Psoas muscle (tissue), 7 donors: ENCODE measurements at regions not wholly inside any gene's neighbourhood (a gene's known extent, or its start where the extent isn't known, plus 50 kb on each side); places are given as distances from the start of the nearest gene placed in this dataset.

ENCODE experiments used
- ATAC-seq, 4 donors: fragments of 200-7000 bp; cut with Tn5 transposase; one replicate each; pipeline ENCODE4 v1.9.1; 2020; ENCODE audit warnings: moderate library complexity in 3 of 4, mild to moderate bottlenecking in 2 of 4
- DNase-seq, 2 donors: peaks; one replicate each; pipeline ENCODE4 v3.0.0-alpha.2; 2020
- H3K27ac ChIP-seq: fragments of 200-600 bp; one replicate; pipeline ENCODE4 v1.8.0; 2022
- H3K27me3 ChIP-seq, 3 donors: fragments of 200-600 bp in 1 of 3; one replicate each; pipeline versions ENCODE4 v1.6.1 to v1.8.0; 2013 to 2022; ENCODE audit warnings: low read length in 2 of 3, mild to moderate bottlenecking in 2 of 3, moderate library complexity in 1 of 3; ENCODE audit not compliant: insufficient read depth in 3 of 3
- H3K36me3 ChIP-seq, 2 donors: fragments of 200-600 bp in 1 of 2; one replicate each; pipeline versions ENCODE4 v1.6.1 to v1.8.0; 2013 to 2022; ENCODE audit warnings: low read depth in 1 of 2, mild to moderate bottlenecking in 1 of 2, moderate library complexity in 1 of 2; ENCODE audit not compliant: insufficient read depth in 1 of 2
- H3K4me1 ChIP-seq: fragments of 200-600 bp; one replicate; pipeline ENCODE4 v1.8.0; 2022
- H3K4me3 ChIP-seq: fragments of 200-600 bp; one replicate; pipeline ENCODE4 v1.8.0; 2022; ENCODE audit warnings: mild to moderate bottlenecking
- H3K9me3 ChIP-seq: fragments of 200-600 bp; one replicate; pipeline ENCODE4 v1.8.0; 2022
- WGBS, 3 donors: extraction: QIAGEN DNeasy Blood & Tissue Kit; methylation state at CpG; one replicate each; pipeline versions ENCODE4 v1.1.6 to v1.1.7; 2013; 5-methylcytosine and 5-hydroxymethylcytosine counted together
- intact Hi-C, 2 donors: fragments of 100-400 bp; cut with DNase I; formaldehyde crosslinking; loops; one replicate each; pipeline versions ENCODE4 v1.11.0 to v1.14.2; 2022
- TF ChIP-seq, protein P1 (sequence below): fragments of 200-600 bp; IDR thresholded peaks from one replicate; pipeline ENCODE4 v1.8.0; 2022; ENCODE audit warnings: antibody characterized with exemption
- donor health status: healthy with polysubstance abuse.
- donor health status: DM: no; HTN: no; CAD: no; lungs with moderate emphysema.
- donor health status: Bipolar disorder and iron deficiency.
- donor health status: healthy.
- donor health status: DM: yes; HTN: yes; CAD: no.
- donor health status: DM: no; HTN: no; CAD: no.
- donor health status: DM: yes; HTN: yes; CAD: no.

DNA sequence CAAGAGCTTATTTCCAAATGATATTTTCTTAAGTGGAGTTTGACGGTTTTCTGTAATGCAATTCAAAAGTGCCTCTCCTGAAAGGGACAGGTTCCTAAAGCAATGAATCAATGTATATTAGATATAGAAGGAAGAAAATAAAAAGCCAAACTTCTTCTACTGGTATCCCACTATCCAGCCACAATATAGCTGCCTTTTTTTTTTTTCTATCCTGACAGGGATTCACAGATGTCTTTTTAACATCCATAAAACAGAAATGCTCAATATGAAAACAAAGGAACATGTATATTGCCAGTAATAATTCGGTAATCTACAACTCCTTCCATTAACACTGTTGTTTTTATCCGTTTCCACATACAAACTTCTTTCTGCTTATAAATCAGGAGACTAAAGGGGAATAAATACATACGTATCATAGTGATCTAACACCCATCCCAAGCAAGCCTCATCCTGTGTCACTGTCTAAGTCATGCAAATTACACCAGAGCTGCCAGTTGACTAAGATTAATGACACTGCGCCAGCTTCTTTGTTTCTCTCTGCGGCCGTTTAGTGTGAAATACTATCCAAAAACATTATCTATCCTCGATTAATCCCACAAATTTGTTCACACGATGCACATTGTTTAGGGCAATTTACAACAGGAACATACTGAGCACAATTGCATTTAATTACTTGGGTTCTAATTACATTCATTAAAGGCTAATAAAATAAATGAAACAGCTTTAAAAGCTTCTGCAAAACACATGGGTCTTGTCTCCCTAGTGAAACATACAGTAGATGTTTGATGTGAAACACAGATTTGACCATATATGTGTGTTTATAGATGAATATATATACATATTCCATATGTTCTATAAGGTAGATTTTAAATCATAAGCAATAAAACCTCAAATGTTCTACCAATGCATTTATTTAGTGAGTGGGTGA lies 51.9 kb upstream of the CDIN1 start:
- 28 to 36% (median 32%) methylated on average over 9 of the region's 9 CpGs for WGBS, 3 donors
- Histone ChIP-seq H3K4me1 (no peaks in the 10 kb centered on the region), H3K27me3 (no peaks in the 10 kb centered on the region), H3K27ac (no peak overlapping the region), H3K4me3 (no peak overlapping the region), H3K36me3 (no peaks in the 10 kb centered on the region), H3K9me3 (no peaks in the 10 kb centered on the region)
- no peak for ATAC-seq
- TF ChIP-seq, protein P1, sequence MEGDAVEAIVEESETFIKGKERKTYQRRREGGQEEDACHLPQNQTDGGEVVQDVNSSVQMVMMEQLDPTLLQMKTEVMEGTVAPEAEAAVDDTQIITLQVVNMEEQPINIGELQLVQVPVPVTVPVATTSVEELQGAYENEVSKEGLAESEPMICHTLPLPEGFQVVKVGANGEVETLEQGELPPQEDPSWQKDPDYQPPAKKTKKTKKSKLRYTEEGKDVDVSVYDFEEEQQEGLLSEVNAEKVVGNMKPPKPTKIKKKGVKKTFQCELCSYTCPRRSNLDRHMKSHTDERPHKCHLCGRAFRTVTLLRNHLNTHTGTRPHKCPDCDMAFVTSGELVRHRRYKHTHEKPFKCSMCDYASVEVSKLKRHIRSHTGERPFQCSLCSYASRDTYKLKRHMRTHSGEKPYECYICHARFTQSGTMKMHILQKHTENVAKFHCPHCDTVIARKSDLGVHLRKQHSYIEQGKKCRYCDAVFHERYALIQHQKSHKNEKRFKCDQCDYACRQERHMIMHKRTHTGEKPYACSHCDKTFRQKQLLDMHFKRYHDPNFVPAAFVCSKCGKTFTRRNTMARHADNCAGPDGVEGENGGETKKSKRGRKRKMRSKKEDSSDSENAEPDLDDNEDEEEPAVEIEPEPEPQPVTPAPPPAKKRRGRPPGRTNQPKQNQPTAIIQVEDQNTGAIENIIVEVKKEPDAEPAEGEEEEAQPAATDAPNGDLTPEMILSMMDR, result no peak
- intact Hi-C loops, result loop anchor here in 1 of 2 donors (5.0 kb wide), 1 partner anchor 40 kb away; no protein-coding TSS in a partner anchor
- no peak for DNase-seq

DNA sequence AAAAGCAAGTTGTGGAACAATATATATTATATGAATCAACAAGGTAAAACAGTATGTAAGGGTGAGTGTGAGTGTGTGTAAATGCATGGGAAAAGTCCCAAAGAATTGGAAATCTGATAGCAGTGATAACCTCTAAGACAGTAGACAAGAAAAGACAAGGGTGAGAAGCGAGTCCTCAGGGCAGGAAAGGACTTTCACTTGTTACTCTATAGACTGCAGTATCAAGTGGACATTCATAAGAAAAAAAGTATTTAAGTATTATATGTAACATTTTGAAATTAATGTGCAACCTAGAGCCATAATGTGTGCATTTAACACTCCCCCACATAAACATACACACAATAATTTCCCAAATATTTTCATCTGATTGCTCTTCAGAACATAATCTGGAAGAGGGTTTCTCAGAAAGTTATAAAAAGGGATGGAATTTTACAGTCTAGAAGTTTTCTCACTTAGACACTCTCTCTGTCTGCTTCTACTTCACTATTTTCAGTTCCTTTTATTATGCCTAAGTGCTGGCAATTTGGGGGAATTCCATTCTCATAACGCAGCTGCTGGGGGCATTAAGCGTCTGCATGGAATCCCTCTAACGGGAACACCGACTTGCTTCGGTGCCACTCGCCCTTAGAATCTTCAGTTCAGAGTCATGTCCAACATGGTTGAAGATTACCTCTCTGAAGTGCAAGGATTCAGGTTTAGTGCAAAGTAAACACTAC lies 50.0 kb upstream of the CDIN1 start:
- H3K4me1 ChIP-seq, result no peaks in the 10 kb centered on the region
- ATAC-seq, result no peak
- no peaks in the 10 kb centered on the region for H3K27me3 ChIP-seq
- no peaks in the 10 kb centered on the region for H3K36me3 ChIP-seq
- intact Hi-C loops, result loop anchor here in 1 of 2 donors (5.0 kb wide), 1 partner anchor 38 kb away; no protein-coding TSS in a partner anchor
- no peak overlapping the region for H3K27ac ChIP-seq
- TF ChIP-seq, protein P1, result no peak
- DNase-seq, result no peak
- H3K9me3 ChIP-seq, result no peaks in the 10 kb centered on the region
- 48 to 66% (median 50%) methylated on average over 7 of the region's 7 CpGs for WGBS, 3 donors
- no peak overlapping the region for H3K4me3 ChIP-seq
